ENCODE measurements at regions not wholly inside any gene's neighbourhood (a gene's known extent, or its start where the extent isn't known, plus 50 kb on each side); places are given as distances from the start of the nearest gene placed in this dataset.
"Not testable (repeated sequence)": the region's sequence is repeated elsewhere in the genome, so short reads cannot be mapped to it uniquely, and the experiment has no call there.

DNA sequence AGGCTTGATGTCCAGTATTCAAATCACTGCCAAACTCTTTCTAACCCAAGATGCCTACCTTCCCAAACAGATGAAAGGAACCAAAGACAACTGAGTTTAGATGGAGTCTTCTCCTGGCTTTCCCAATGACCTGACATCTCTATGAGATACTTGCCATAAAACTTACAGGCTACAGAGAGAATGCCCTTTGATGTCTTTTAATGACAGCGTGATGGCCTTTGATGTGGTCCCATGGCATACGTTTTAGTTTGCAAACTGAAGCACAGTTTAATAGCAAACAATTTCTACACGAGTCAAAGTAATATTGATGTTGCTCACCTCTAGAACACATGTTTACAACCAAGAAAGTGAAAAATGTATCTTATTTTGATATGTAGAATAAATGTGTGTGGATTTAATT is 73.2 kb downstream of the ZIC4 start:
- DNase-seq, result no peak

DNA sequence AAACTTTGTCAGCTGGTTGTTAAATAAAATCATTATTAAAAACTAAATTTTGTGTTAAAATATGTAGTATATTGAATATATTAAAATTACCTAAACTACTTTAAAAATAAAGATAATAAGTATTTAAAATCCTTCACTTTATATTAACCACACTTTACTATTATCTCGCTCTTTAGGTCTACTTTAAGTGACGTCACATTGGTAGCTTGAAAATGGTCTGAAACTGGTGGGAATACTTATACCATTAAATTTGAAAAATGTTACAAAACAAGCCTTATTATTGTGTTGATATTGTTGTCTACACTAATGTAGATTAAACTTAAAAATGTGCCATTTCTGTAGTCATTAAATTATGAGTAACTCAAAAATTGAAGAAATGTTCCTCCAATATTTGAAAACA is 77.6 kb downstream of the ZIC4 start:
- no peak for DNase-seq

DNA sequence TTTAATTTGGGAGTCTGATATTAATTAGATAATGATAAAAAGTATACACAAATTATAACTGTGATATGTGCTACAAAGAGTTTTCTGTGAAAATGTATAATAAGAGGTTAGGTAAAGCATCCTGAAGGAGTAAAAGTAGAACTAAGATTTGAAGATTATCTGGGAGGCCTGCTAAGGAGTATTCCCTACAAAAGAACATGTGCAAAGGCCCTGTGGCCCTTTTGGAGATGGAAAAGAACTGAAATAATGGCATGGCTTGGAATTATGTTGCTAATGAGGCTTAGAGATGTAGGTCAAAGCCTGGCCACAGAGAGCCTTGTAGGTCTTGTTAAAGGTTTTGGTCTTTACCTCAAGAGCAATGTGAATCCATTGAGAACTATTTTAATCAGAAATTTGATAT is 82.0 kb downstream of the ZIC4 start:
- DNase-seq, result no peak

DNA sequence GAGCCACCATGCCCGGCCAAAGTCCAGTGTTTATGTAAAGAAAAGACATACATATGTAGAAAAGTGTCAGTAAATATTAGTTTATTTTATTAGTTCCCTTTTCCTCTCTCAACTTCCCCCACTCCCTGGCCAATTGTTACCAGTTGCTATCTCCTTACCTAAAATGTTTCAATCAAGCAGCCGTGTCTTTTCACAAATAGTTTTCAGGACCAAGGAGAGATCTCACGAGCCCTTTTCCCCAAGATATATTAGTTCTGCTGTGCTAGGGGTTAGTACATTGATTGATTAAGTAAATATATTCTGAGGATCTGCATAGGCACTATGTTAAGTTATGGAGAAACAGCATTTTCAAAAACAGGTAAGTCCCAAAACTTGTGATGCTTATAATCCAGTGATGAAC is 87.4 kb downstream of the ZIC4 start:
- DNase-seq, result no peak

DNA sequence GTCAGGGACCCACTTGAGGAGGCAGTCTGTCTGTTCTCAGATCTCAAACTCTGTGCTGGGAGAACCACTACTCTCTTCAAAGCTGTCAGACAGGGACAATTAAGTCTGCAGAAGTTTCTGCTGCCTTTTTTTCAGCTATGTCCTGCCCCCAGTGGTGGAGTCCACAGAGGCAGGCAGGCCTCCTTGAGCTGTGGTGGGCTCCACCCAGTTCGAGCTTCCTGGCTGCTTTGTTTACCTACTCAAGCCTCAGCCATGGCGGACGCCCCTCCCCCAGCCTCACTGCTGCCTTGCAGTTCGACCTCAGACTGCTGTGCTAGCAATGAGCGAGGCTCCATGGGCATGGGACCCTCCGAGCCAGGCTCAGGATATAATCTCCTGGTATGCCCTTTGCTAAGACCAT is 89.3 kb downstream of the ZIC4 start:
- not testable (repeated sequence) for DNase-seq

DNA sequence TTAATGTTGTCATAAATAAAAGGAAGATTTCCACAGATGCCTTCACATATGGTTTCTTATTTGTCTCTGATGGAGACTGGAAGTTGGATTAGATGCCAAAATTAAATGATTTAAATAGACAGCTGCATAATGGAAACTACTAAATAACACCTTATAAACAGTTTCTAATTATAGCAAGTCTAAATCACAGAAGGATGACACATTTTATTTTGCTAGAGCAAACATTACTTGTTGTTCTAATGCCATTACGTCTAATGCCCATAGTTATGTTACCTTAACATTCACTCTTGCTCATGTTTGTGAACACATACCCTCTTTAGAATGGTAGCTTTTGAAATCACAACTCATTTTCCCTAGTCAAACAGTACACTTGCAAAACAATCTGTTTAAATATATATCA is 92.8 kb downstream of the ZIC4 start:
- DNase-seq, result no peak

DNA sequence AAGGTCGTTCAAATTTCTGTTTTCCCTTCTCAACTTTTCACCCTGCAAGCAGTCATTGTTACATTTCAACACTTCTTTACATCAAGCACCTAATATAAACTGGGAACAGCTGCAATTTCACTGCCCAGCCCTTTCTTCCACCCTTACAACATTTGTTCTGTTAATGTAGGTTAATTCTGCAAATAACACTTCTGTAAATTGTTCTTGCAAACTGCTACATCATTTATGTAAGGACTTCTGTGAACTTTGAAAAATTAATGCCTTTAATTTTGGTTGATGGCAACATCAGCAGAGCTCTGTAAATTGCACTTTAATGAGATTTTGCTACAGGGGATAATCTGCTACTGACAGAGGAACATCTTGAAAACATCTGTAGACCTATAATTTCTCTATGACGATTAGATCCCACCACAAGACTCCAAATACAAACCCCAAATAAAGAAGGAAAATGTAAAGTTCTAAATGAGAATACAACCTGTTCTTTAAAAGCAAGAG is 93.5 kb downstream of the ZIC4 start:
- no peak for DNase-seq

DNA sequence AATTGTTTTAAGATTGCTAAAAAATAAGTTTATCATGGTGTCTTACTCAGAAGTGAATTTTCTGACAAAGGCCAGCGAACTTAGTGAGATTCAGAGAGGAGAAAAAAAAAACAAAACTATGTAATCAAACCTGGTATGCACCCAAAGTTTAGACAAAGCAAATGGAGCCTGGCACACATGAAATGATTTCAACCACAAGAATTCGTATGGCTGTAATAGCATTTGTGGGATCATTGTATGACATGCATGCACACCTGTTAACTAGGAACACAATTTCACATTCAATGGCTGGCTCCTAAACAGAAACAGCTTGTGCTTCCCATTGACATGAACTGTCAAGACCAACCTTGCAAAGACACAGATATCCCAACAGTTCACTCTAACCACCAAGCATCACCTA is 94.6 kb downstream of the ZIC4 start:
- DNase-seq, result no peak

DNA sequence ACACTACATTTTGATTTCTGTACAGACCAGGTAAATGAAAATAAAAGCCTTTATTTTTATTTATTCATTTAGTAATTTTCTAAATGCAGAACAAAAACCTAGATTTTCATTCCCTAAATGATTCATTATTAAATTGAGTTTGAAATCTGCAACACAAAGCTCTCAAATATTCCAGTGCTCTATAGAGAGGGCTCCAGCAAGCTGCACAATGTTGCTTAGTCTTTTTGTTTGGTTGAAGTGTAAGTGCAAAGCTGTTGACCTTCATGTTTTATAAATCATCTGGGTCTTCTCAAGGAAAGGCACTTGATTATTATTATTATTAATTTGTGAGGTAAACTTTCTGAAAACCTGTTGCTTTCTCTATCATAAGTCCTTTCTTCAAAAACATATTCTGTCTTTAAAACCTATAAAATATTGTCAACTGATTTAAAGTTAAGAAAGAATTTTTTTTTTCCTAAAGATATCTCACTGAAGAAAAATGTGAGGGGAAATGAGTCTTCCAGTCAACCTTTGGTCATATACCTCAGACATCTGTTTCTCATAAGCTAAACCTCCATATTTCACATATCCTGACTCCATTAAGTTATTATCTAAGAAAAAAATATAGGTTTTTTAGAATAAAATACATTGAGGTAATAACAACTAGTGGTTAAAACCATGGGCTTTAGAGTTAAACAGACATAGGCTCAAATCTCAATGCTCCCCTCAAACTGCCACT is 100.7 kb downstream of the ZIC4 start:
- no peak for DNase-seq

DNA sequence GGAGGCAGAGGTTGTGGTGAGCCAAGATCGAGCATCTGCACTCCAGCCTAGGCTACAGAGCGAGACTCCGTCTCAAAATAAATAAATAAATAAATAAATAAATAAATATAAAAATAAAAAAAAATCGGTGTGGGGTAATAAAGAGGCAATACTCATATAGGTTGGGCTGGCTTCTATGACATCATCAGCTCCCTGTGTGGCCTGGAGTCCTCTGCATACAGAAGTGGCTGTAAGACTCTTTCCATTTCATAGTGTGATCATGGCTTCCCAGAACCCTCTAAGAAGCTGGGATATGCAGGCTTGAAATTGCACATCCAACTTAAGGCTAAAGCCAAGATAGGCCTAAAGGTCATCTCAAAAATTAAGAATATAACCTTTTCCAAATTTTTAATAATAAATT is 101.6 kb downstream of the ZIC4 start:
- no peak for DNase-seq

DNA sequence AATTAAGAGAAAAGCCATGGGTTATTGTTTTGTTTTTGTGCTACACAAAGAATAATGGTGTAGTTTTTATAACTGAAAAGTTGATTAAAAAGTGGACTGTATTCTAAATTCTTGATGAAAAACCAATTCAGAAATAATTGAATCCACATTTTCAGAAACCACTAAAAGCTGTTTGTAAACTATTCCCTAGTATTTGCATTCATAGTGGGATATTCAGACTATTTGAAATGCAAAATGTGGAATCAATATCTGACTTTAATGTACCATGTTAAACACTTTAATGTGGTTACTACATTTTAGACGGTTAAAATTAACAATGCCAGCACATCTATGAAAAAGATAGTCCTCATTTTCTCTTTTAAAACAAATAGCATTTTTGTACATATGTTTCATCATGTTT is 104.6 kb downstream of the ZIC4 start:
- no peak for DNase-seq

DNA sequence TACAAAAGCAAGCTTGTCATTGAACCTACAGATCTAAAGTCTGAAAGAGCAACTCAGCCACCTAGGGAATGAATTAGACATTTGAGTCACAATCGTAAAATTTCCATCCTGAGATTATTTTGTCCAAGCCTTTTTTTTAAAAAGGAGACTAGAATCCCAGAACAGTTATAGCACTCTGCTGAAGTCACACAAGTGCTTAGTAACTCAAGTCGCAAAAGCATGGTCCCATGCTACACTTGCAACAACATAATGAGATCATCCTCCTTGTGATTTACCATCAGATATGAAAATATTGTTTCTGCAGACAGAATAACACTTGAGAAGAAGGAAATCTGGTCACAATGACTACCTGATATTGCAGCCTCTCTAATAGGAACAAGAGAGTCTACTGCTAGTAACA is 106.7 kb downstream of the ZIC4 start:
- no peak for DNase-seq

DNA sequence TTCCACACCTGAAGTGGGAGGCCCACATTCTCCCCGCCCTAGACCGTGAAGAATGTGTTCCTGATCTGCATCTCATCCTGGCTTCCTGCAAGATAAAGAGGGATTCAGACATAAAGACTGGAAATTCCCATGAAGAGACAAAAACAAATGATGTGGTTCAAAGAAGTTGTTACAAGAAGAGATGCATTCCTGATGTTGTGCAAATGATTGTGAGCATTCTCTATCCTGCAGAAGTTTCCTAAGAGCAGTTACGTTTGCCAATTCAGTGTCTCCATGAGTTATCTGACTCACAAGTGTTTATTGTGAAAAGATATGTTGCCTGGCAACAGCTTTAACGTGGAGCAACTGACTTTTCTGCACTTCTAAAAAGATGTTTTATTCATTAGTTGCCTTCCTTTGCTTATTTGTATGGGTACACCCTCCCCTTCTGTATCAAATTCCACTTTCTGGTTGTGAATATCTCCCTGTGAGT is 107.8 kb downstream of the ZIC4 start:
- DNase-seq, result peak in 1 of 51 donors; percentile 19

DNA sequence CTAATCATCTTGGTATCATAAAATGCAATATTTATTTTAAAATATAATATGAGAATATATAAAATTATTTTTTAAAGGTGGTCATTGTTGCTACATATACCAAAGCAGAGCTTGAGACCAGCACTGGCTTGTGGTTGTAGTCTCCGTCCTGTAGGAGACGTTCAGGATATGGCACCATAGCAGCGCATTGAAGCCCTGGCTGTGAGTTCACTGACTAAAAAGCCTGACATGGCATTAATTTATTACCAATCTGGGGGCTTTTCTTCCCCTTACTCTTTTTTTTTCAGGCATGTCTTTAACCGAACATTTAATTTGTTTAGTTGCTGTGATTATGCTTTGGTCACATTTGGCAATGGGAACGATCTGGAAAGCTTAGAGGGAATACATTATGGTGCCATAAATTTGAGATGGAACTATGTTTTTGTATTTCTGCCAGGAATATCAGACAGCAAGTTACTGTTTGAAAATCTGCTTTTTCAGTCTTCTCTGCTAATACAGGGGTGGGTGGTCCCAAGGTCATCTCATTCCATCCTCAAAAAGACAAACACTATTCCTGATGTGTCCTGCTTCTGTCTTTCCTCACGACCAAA is 108.5 kb downstream of the ZIC4 start:
- DNase-seq, result no peak

DNA sequence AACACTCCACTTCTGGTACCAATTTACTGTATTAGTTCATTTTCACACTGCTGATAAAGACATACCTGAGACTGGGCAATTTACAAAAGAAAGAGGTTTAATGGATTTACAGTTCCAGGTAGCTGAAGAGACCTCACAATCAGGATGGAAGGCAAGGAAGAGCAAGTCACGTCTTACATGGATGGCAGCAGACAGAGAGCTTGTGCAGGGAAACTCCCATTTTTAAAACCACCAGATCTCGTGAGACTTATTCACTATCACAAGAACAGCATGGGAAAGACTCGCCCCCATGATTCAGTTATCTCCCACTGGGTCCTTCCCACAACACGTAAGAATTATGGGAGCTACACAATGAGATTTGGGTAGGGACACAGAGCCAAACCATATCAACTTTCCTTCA is 119.0 kb downstream of the ZIC4 start:
- DNase-seq, result not testable (repeated sequence)

DNA sequence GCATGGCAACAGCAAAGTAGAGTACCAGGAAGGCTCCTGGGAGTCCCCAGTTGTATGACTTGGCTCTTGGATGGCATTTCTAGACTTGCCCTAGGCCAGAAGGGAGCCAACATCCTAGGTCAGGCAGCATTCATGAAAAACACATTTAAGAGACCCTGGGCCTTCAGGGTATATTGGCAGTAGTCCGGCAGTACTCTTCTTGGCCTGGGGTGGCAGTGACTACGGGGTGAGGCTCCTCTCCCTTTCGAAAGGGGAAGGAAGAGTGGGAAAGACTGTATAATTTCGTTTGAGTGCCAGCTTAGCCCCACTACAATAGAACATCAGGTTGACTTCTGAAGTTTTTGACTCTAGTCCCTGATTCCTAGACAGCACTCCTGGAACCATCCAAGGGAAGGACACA is 136.4 kb downstream of the ZIC4 start:
- no peak for DNase-seq

DNA sequence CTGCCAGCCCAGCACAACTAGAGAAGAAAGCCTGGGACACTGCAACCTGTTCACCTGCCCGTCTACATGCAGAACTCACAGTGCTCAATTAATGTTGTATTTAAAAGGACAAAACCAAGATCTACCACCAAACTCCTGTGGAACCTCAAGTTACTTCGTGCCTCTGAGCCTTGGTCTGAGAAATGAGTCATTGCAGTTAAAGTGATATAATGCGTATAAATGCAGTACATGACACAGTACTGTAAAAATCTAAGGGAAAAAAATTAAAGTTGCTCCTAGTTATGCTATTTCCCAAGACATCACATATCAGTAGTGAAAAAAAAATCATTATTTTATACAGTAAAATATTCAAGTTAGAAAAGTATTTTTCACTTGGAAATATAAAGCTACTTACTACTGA is 138.9 kb downstream of the ZIC4 start:
- no peak for DNase-seq

DNA sequence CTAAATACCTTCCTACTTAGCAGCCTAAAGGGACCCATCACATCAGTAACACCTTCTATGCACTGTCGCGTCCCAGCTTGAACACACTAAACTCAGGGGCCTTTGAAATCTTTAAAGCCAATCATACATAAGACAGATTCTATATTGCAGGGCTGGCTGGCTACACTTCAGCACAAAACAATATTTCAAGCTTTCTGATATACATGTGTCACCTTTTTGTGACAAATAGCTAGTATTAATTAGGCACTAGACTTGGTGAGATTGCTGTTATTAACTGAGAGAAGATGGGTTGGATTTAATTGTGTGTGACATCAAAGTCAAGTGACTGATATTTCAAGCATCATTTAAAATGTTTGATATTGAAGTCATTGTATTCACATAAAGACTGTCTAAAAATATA is 148.4 kb downstream of the ZIC4 start:
- DNase-seq, result no peak

DNA sequence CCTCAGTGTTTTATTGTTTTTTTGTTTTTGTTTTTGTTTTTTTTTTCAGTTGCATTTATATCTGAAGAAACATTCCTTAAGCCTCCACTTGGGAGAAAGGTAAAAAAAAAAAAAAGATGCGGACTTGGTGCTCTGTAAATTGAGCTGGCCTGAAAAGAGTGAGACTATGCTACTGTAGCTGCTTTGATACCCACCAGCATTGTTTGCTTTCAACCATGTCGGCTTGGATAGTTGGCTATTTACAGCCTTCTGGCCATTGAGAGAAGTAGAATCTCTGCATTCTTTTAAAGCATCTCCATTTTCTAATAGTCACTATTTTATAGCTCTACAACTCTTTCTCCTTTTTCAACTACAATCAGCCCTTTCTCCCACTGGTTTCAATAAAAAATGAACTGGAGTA is 149.6 kb downstream of the ZIC4 start:
- DNase-seq, result no peak

DNA sequence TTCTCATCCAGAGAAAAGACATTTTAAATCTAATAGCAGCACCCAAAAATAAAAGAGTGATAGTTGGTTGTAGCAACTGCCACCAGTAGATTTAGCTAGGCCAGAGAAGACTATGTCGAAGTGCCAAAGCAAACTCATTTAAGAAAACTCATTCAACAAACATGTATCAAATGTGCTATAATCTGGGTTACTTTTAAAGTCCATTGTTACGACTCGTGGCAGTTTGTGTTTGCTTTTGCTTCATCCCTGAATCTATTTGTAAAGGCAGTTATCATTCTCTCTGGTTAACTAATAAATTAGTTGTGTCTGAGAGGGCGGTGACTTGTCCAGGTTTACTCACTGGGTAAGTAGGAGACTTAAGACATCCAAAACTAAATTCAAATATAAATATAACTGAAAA is 159.4 kb downstream of the ZIC4 start:
- DNase-seq, result no peak

DNA sequence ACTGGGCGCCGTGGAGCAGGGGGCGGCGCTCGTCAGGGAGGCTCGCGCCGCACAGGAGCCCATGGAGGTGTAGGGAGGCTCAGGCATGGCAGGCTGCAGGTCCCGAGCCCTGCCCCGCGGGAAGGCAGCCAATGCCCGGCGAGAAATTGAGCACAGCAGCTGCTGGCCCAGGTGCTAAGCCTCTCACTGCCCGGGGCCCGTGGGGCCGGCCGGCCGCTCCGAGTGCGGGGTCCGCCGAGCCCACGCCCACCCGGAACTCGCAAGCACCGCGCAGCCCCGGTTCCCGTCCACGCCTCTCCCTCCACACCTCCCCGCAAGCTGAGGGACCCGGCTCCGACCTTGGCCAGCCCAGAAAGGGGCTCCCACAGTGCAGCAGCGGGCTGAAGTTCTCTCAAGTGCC is 160.7 kb downstream of the ZIC4 start:
- DNase-seq, result not testable (repeated sequence)

DNA sequence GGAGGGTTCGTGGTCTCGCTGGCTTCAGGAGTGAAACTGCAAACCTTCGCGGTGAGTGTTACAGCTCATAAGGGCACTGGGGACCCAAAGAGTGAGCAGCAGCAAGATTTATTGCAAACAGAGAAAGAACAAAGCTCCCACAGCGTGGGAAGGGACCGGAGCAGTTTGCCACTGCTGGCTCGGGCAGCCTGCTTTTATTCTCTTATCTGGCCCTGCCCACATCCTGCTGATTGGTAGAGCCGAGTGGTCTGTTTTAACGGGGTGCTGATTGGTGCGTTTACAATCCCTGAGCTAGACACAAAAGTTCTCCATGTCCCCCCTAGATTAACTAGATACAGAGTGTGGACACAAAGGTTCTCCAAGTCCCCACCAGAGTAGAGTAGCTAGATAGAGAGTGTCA is 161.3 kb downstream of the ZIC4 start:
- not testable (repeated sequence) for DNase-seq

DNA sequence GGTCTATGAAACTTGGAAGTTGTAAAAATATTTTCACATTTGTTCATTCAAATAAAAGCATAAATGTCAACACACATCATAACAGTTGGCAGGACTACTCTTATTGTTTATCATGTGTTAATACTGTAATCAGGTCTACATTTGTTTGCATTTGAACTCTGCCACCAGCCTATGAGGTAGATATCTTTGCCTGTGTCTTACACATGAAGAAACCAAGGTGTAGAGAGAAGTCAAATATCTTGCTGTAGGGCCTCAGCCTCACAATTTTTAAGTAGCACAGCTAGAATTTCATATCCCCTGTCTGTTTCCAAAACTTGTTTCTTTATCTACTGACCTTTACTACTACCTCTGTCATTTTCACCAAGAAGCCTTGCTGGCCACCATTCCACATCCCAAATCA is 161.9 kb downstream of the ZIC4 start:
- DNase-seq, result no peak

DNA sequence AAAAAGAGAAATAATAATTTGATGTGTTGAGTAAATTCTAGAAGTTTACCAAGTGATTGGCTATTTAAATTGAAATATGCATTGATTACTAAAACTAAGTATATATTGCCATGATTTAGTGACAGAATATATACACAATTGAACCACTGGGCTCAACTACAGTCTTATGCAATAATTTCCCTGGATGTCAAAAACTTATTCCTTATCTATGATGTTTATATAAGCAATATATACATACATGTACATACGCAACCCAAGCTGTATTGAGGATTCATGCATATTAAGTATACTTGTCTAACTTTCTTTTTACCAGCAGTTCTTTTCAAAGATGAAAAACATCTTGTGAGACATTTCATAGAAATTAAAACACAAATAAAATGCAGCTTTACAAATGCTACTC is 165.8 kb downstream of the ZIC4 start:
- DNase-seq, result no peak

All from hypothalamus (tissue), 51 donors.